ENCODE measurements at regions not wholly inside any gene's neighbourhood (a gene's known extent, or its start where the extent isn't known, plus 50 kb on each side); places are given as distances from the start of the nearest gene placed in this dataset.

GRCh38 chr5:26237489-26237888 is 800.9 kb downstream of the CDH9 start:
- Histone ChIP-seq H3K9me2 (replicated peaks; ENCODE audit: control insufficient read depth, low read length) (no peaks in the 10 kb centered on the region), H4K20me1 (ENCODE audit: control insufficient read depth, insufficient read depth, low read depth, low read length) (no peaks in the 10 kb centered on the region), H3F3A (ENCODE audit: control insufficient read depth, insufficient read depth) (no peaks in the 10 kb centered on the region), H3K4me3 (ENCODE audit: low read length) (no peak overlapping the region), H3K4me1 (ENCODE audit: control insufficient read depth, low read length) (no peaks in the 10 kb centered on the region), H3K36me3 (ENCODE audit: control insufficient read depth, low read length) (no peaks in the 10 kb centered on the region), H3K27me3 (ENCODE audit: control insufficient read depth, low read length) (no peaks in the 10 kb centered on the region), H3K79me2 (ENCODE audit: control insufficient read depth, low read length) (no peaks in the 10 kb centered on the region), H3K27ac (ENCODE audit: low read depth, low read length) (no peak overlapping the region), H3K4me2 (ENCODE audit: low read length) (no peak overlapping the region), H3K9me3 (ENCODE audit: control insufficient read depth, insufficient read depth, low read length) (peaks cover 9% of the 10 kb centered on the region; the same call in 1 of the 2 replicates)
- no peak for TF ChIP-seq CTCF (IDR thresholded peaks at IDR 0.05; ENCODE audit: low read depth, low read length, poor library complexity, severe bottlenecking)
- TF ChIP-seq EZH2phosphoT487 (IDR thresholded peaks at IDR 0.05; ENCODE audit: borderline replicate concordance, low read length), result no peak

- no peaks in the 10 kb centered on the region for H3K9me2 ChIP-seq (replicated peaks; ENCODE audit: control insufficient read depth, low read length)
- H3F3A ChIP-seq (ENCODE audit: control insufficient read depth, insufficient read depth), result no peaks in the 10 kb centered on the region
- no peak overlapping the region for H3K27ac ChIP-seq (ENCODE audit: low read depth, low read length)
- no peak overlapping the region for H3K4me3 ChIP-seq (ENCODE audit: low read length)
- no peaks in the 10 kb centered on the region for H3K27me3 ChIP-seq (ENCODE audit: control insufficient read depth, low read length)
- H3K36me3 ChIP-seq (ENCODE audit: control insufficient read depth, low read length), result no peaks in the 10 kb centered on the region
- TF ChIP-seq EZH2phosphoT487 (IDR thresholded peaks at IDR 0.05; ENCODE audit: borderline replicate concordance, low read length) (no peak), CTCF (IDR thresholded peaks at IDR 0.05; ENCODE audit: low read depth, low read length, poor library complexity, severe bottlenecking) (no peak)
- H3K4me1 ChIP-seq (ENCODE audit: control insufficient read depth, low read length), result no peaks in the 10 kb centered on the region
- H3K9me3 ChIP-seq (ENCODE audit: control insufficient read depth, insufficient read depth, low read length), result peaks cover 9% of the 10 kb centered on the region; the same call in 1 of the 2 replicates
- H3K79me2 ChIP-seq (ENCODE audit: control insufficient read depth, low read length), result no peaks in the 10 kb centered on the region
- no peak overlapping the region for H3K4me2 ChIP-seq (ENCODE audit: low read length)
- no peaks in the 10 kb centered on the region for H4K20me1 ChIP-seq (ENCODE audit: control insufficient read depth, insufficient read depth, low read depth, low read length)
These were observed 801.5 kb downstream of the CDH9 start for GRCh38 chr5:26236936-26237335.

GRCh38 chr5:26232706-26233105 is 805.7 kb downstream of the CDH9 start:
- Histone ChIP-seq H4K20me1 (ENCODE audit: control insufficient read depth, insufficient read depth, low read depth, low read length) (no peaks in the 10 kb centered on the region), H3K4me2 (ENCODE audit: low read length) (no peak overlapping the region), H3K4me1 (ENCODE audit: control insufficient read depth, low read length) (no peaks in the 10 kb centered on the region), H3K36me3 (ENCODE audit: control insufficient read depth, low read length) (no peaks in the 10 kb centered on the region), H3F3A (ENCODE audit: control insufficient read depth, insufficient read depth) (no peaks in the 10 kb centered on the region), H3K79me2 (ENCODE audit: control insufficient read depth, low read length) (no peaks in the 10 kb centered on the region), H3K27ac (ENCODE audit: low read depth, low read length) (no peak overlapping the region), H3K4me3 (ENCODE audit: low read length) (no peak overlapping the region), H3K9me2 (replicated peaks; ENCODE audit: control insufficient read depth, low read length) (no peaks in the 10 kb centered on the region), H3K9me3 (ENCODE audit: control insufficient read depth, insufficient read depth, low read length) (peaks cover 14% of the 10 kb centered on the region), H3K27me3 (ENCODE audit: control insufficient read depth, low read length) (no peaks in the 10 kb centered on the region)
- TF ChIP-seq CTCF (IDR thresholded peaks at IDR 0.05; ENCODE audit: low read depth, low read length, poor library complexity, severe bottlenecking) (no peak), EZH2phosphoT487 (IDR thresholded peaks at IDR 0.05; ENCODE audit: borderline replicate concordance, low read length) (no peak)

GRCh38 chr5:26231316-26231715 is 807.1 kb downstream of the CDH9 start:
- H3K79me2 ChIP-seq (ENCODE audit: control insufficient read depth, low read length), result no peaks in the 10 kb centered on the region
- H3K27me3 ChIP-seq (ENCODE audit: control insufficient read depth, low read length), result no peaks in the 10 kb centered on the region
- H3F3A ChIP-seq (ENCODE audit: control insufficient read depth, insufficient read depth), result no peaks in the 10 kb centered on the region
- peaks cover 5% of the 10 kb centered on the region for H3K9me3 ChIP-seq (ENCODE audit: control insufficient read depth, insufficient read depth, low read length)
- H3K27ac ChIP-seq (ENCODE audit: low read depth, low read length), result no peak overlapping the region
- H3K4me2 ChIP-seq (ENCODE audit: low read length), result no peak overlapping the region
- no peaks in the 10 kb centered on the region for H3K36me3 ChIP-seq (ENCODE audit: control insufficient read depth, low read length)
- TF ChIP-seq EZH2phosphoT487 (IDR thresholded peaks at IDR 0.05; ENCODE audit: borderline replicate concordance, low read length) (no peak), CTCF (IDR thresholded peaks at IDR 0.05; ENCODE audit: low read depth, low read length, poor library complexity, severe bottlenecking) (no peak)
- no peaks in the 10 kb centered on the region for H3K9me2 ChIP-seq (replicated peaks; ENCODE audit: control insufficient read depth, low read length)
- H4K20me1 ChIP-seq (ENCODE audit: control insufficient read depth, insufficient read depth, low read depth, low read length), result no peaks in the 10 kb centered on the region
- H3K4me3 ChIP-seq (ENCODE audit: low read length), result no peak overlapping the region
- H3K4me1 ChIP-seq (ENCODE audit: control insufficient read depth, low read length), result no peaks in the 10 kb centered on the region

All from DOHH2 (cell line).